ENCODE measurements at regions not wholly inside any gene's neighbourhood (a gene's known extent, or its start where the extent isn't known, plus 50 kb on each side); places are given as distances from the start of the nearest gene placed in this dataset.

- no peak for DNase-seq (ENCODE audit: low read depth, low spot score)
- Mint-ChIP-seq H3K9me3 (peaks cover 12% of the 10 kb centered on the region), H3K4me1 (no peaks in the 10 kb centered on the region), H3K4me3 (no peak overlapping the region), H3K27me3 (ENCODE audit: low read depth) (peaks cover 23% of the 10 kb centered on the region), H3K27ac (ENCODE audit: unreplicated experiment) (no peak overlapping the region), H3K36me3 (ENCODE audit: low read depth) (peaks cover 7% of the 10 kb centered on the region)
- TF ChIP-seq CTCF (conservative IDR thresholded peaks at IDR 0.05) = no peak
Observed at GRCh38 chr6:159375014-159375413, 205.8 kb downstream of the FNDC1 start.

- H3K27ac Mint-ChIP-seq (ENCODE audit: unreplicated experiment) = no peak overlapping the region
- DNase-seq (ENCODE audit: low read depth, low spot score) = no peak
- peaks cover 7% of the 10 kb centered on the region for H3K36me3 Mint-ChIP-seq (ENCODE audit: low read depth)
- peaks cover 12% of the 10 kb centered on the region for H3K27me3 Mint-ChIP-seq (ENCODE audit: low read depth)
- H3K4me3 Mint-ChIP-seq = no peak overlapping the region
- H3K4me1 Mint-ChIP-seq = no peaks in the 10 kb centered on the region
- H3K9me3 Mint-ChIP-seq = peaks cover 12% of the 10 kb centered on the region
- TF ChIP-seq CTCF (conservative IDR thresholded peaks at IDR 0.05) = no peak
Observed at GRCh38 chr6:159373670-159374069, 204.5 kb downstream of the FNDC1 start.

GRCh38 chr6:159372333-159372732 is 203.1 kb downstream of the FNDC1 start:
- TF ChIP-seq CTCF (conservative IDR thresholded peaks at IDR 0.05) = no peak
- H3K36me3 Mint-ChIP-seq (ENCODE audit: low read depth) = peaks cover 7% of the 10 kb centered on the region
- H3K4me3 Mint-ChIP-seq = no peak overlapping the region
- H3K9me3 Mint-ChIP-seq = peaks cover 16% of the 10 kb centered on the region
- H3K27ac Mint-ChIP-seq (ENCODE audit: unreplicated experiment) = no peak overlapping the region
- H3K27me3 Mint-ChIP-seq (ENCODE audit: low read depth) = peaks cover 5% of the 10 kb centered on the region
- no peak for DNase-seq (ENCODE audit: low read depth, low spot score)
- no peaks in the 10 kb centered on the region for H3K4me1 Mint-ChIP-seq

GRCh38 chr6:159360306-159360705 is 191.1 kb downstream of the FNDC1 start:
- Mint-ChIP-seq H3K27me3 (ENCODE audit: low read depth) (peaks cover 44% of the 10 kb centered on the region), H3K4me3 (no peak overlapping the region), H3K9me3 (no peaks in the 10 kb centered on the region), H3K27ac (ENCODE audit: unreplicated experiment) (no peak overlapping the region), H3K4me1 (no peaks in the 10 kb centered on the region), H3K36me3 (ENCODE audit: low read depth) (no peaks in the 10 kb centered on the region)
- no peak for DNase-seq (ENCODE audit: low read depth, low spot score)
- no peak for TF ChIP-seq CTCF (conservative IDR thresholded peaks at IDR 0.05)

- no peak for DNase-seq (ENCODE audit: low read depth, low spot score)
- Mint-ChIP-seq H3K27me3 (ENCODE audit: low read depth) (peaks cover 47% of the 10 kb centered on the region), H3K9me3 (no peaks in the 10 kb centered on the region), H3K4me3 (no peak overlapping the region), H3K36me3 (ENCODE audit: low read depth) (no peaks in the 10 kb centered on the region), H3K4me1 (no peaks in the 10 kb centered on the region), H3K27ac (ENCODE audit: unreplicated experiment) (no peak overlapping the region)
- no peak for TF ChIP-seq CTCF (conservative IDR thresholded peaks at IDR 0.05)
Observed at GRCh38 chr6:159359581-159360297, 190.5 kb downstream of the FNDC1 start.

All from neural crest cell (in vitro differentiated cells).